ENCODE measurements at regions not wholly inside any gene's neighbourhood (a gene's known extent, or its start where the extent isn't known, plus 50 kb on each side); places are given as distances from the start of the nearest gene placed in this dataset.

GRCh38 chr1:81699234-81699633 lies 101.5 kb upstream of the ADGRL2 start:
- DNase-seq (ENCODE audit: low read depth): no peak

- DNase-seq (ENCODE audit: low read depth): no peak
Observed at GRCh38 chr1:81695741-81696140, 105.0 kb upstream of the ADGRL2 start.

- no peak for DNase-seq (ENCODE audit: low read depth)
Observed at GRCh38 chr1:81693316-81693715, 107.4 kb upstream of the ADGRL2 start.

GRCh38 chr1:81690676-81691453 lies 109.9 kb upstream of the ADGRL2 start:
- DNase-seq (ENCODE audit: low read depth): no peak

GRCh38 chr1:81689531-81689941 lies 111.2 kb upstream of the ADGRL2 start:
- no peak for DNase-seq (ENCODE audit: low read depth)

GRCh38 chr1:81682490-81682889 lies 118.2 kb upstream of the ADGRL2 start:
- peak; percentile 79 for DNase-seq (ENCODE audit: low read depth)

- no peak for DNase-seq (ENCODE audit: low read depth)
Observed at GRCh38 chr1:81681601-81682266, 119.0 kb upstream of the ADGRL2 start.

- DNase-seq (ENCODE audit: low read depth): no peak
Observed at GRCh38 chr1:81681114-81681513, 119.6 kb upstream of the ADGRL2 start.

- no peak for DNase-seq (ENCODE audit: low read depth)
Observed at GRCh38 chr1:81679942-81680341, 120.8 kb upstream of the ADGRL2 start.

GRCh38 chr1:81678779-81679178 lies 122.0 kb upstream of the ADGRL2 start:
- no peak for DNase-seq (ENCODE audit: low read depth)

- no peak for DNase-seq (ENCODE audit: low read depth)
Observed at GRCh38 chr1:81672766-81673165, 128.0 kb upstream of the ADGRL2 start.

GRCh38 chr1:81671038-81671437 lies 129.7 kb upstream of the ADGRL2 start:
- no peak for DNase-seq (ENCODE audit: low read depth)

GRCh38 chr1:81670286-81670685 lies 130.4 kb upstream of the ADGRL2 start:
- DNase-seq (ENCODE audit: low read depth): peak; percentile 48

- no peak for DNase-seq (ENCODE audit: low read depth)
Observed at GRCh38 chr1:81666586-81666985, 134.1 kb upstream of the ADGRL2 start.

GRCh38 chr1:81664341-81664740 lies 136.4 kb upstream of the ADGRL2 start:
- no peak for DNase-seq (ENCODE audit: low read depth)

GRCh38 chr1:81662913-81663526 lies 137.7 kb upstream of the ADGRL2 start:
- DNase-seq (ENCODE audit: low read depth): no peak

- DNase-seq (ENCODE audit: low read depth): no peak
Observed at GRCh38 chr1:81660286-81660685, 140.4 kb upstream of the ADGRL2 start.

- DNase-seq (ENCODE audit: low read depth): no peak
Observed at GRCh38 chr1:81654657-81655056, 146.1 kb upstream of the ADGRL2 start.

GRCh38 chr1:81654147-81654546 lies 146.6 kb upstream of the ADGRL2 start:
- no peak for DNase-seq (ENCODE audit: low read depth)

- no peak for DNase-seq (ENCODE audit: low read depth)
Observed at GRCh38 chr1:81650776-81651175, 150.0 kb upstream of the ADGRL2 start.

- DNase-seq (ENCODE audit: low read depth): no peak
Observed at GRCh38 chr1:81635816-81636215, 164.9 kb upstream of the ADGRL2 start.

GRCh38 chr1:81634294-81634693 lies 166.4 kb upstream of the ADGRL2 start:
- no peak for DNase-seq (ENCODE audit: low read depth)

- DNase-seq (ENCODE audit: low read depth): no peak
Observed at GRCh38 chr1:81619156-81619555, 181.6 kb upstream of the ADGRL2 start.
